GM13977 (cell line): ENCODE measurements at regions not wholly inside any gene's neighbourhood (a gene's known extent, or its start where the extent isn't known, plus 50 kb on each side); places are given as distances from the start of the nearest gene placed in this dataset.

Experiments used
- DNase-seq: peaks from one replicate; pipeline ENCODE4 v3.0.0; 2012; ENCODE audit warnings: low spot score
- in situ Hi-C: fragments of 300-500 bp; cut with MboI; formaldehyde crosslinking; loops from one replicate; pipeline ENCODE4 v1.12.0; 2022; ENCODE audit warnings: low sequenced_read_pairs, low pct_unique_long_range_greater_than_20kb, mixed read lengths, inconsistent platforms; ENCODE audit not compliant: unreplicated experiment
- TF ChIP-seq, protein P1 (sequence below): IDR thresholded peaks from 2 replicates; pipeline ENCODE4 v1.5.1; 2012; ENCODE audit warnings: mild to moderate bottlenecking, control low read depth; ENCODE audit not compliant: insufficient read depth; ENCODE audit errors: extremely low read depth, missing control alignments

- DNase-seq = no peak
- TF ChIP-seq, protein P1, sequence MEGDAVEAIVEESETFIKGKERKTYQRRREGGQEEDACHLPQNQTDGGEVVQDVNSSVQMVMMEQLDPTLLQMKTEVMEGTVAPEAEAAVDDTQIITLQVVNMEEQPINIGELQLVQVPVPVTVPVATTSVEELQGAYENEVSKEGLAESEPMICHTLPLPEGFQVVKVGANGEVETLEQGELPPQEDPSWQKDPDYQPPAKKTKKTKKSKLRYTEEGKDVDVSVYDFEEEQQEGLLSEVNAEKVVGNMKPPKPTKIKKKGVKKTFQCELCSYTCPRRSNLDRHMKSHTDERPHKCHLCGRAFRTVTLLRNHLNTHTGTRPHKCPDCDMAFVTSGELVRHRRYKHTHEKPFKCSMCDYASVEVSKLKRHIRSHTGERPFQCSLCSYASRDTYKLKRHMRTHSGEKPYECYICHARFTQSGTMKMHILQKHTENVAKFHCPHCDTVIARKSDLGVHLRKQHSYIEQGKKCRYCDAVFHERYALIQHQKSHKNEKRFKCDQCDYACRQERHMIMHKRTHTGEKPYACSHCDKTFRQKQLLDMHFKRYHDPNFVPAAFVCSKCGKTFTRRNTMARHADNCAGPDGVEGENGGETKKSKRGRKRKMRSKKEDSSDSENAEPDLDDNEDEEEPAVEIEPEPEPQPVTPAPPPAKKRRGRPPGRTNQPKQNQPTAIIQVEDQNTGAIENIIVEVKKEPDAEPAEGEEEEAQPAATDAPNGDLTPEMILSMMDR = no peak
- in situ Hi-C loops = no loop called here
These were observed 107.7 kb upstream of the SLC6A11 start for GRCh38 chr3:10708216-10708893.

DNA sequence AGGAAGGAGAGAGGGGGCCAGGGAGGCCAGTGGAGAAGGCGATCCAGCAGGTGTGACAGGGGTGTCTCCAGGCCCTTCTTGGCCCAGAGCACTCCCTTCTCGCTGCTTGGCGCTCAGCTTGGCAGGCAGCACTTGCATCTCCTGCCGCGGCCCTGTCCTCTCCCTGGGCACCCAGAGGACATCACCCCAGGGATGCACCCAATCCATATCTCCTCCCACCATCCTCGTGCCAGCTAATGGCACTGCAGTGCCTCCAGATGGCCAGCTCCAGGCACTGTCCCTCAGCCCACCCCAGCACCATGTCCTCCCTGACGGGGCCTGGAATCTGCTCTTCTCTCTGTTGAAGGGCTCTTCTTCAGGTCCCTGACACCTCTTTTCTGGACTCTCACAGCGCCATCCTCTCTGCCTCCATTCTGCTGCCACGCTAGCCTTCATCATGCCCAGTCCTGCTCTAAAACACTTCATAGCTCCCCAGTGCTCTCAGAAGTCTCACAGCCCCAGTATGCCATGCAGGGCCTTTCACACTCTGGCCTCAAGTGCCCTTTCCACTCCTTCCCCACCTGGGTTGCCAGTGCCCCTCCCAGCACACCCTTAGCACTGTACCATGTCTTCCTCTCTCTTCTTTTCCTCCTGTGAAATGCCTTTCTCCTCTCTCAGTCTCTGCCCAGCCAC lies 106.8 kb upstream of the SLC6A11 start:
- no peak for DNase-seq
- TF ChIP-seq, protein P1 = no peak
- in situ Hi-C loops = no loop called here

DNA sequence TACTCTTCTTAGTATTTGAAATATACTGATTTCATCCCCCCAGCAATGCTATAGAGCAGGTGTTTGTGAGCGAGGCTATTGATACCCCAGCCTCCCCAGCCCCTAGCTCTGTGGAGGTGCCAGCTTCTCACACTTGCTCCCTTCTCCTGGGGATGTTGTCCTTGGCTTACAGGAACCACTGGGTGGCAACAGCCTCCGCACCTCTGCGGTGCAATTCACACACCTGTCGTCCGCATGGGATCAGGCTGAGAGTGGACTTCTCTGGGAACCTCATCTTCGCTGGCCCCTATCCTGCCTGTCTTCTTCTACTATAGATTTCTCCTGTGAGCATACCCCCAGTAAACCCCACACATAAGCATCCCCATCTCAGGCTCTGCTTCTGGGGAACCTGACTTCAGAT lies 103.9 kb upstream of the SLC6A11 start:
- no peak for DNase-seq
- TF ChIP-seq, protein P1 = no peak
- in situ Hi-C loops = no loop called here

DNA sequence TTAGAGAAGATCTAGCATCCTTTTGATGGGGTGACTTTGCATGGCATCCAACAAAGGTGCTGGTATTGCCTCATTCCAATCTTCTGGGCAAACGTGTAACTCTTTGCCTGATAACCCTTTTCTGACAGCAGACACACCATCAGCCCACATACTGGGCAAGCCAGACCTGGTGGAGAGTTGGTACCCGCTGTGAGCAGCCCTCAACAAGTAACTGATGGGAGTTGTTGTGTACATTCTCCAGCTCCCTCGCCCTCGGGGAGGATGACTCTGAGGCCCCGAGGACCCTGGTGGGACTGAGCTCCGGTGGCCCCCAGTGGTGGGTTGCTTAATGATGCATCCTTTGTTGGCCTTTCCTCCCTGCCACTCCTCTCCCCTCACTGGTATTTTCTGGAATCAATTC lies 102.4 kb upstream of the SLC6A11 start:
- no peak for DNase-seq
- in situ Hi-C loops = no loop called here
- TF ChIP-seq, protein P1 = no peak

- DNase-seq = no peak
- TF ChIP-seq, protein P1 = no peak
- in situ Hi-C loops = no loop called here
These were observed 100.1 kb upstream of the SLC6A11 start for GRCh38 chr3:10715886-10716285.

DNA sequence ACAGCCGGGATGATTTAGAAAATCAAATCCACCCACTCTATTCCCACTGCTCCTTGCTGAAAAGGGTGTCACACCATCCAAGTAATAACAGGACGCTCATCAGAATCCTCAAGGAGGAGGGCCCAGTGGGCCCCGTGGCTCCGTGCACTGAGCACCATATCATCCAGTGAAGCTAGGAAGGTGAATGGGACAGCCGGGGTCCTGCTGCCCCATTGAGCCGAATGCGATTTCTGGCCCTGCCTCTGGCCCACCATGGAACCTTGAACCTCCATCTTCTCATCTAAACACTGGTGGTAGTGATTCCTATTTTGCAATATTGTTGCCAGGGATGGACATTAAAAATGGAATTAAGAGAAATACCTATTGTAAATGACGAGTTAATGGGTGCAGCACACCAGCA lies 99.1 kb upstream of the SLC6A11 start:
- in situ Hi-C loops = no loop called here
- TF ChIP-seq, protein P1 = no peak
- DNase-seq = no peak

GRCh38 chr3:10717756-10718155 lies 98.3 kb upstream of the SLC6A11 start:
- no peak for DNase-seq
- in situ Hi-C loops = no loop called here
- TF ChIP-seq, protein P1 = no peak
